GM21367 (cell line): ENCODE measurements at regions not wholly inside any gene's neighbourhood (a gene's known extent, or its start where the extent isn't known, plus 50 kb on each side); places are given as distances from the start of the nearest gene placed in this dataset.

Experiments used
- ATAC-seq: cut with Tn5 transposase; IDR thresholded peaks from one replicate; pipeline ENCODE4 v1.9.1; 2021; ENCODE audit not compliant: unreplicated experiment

DNA sequence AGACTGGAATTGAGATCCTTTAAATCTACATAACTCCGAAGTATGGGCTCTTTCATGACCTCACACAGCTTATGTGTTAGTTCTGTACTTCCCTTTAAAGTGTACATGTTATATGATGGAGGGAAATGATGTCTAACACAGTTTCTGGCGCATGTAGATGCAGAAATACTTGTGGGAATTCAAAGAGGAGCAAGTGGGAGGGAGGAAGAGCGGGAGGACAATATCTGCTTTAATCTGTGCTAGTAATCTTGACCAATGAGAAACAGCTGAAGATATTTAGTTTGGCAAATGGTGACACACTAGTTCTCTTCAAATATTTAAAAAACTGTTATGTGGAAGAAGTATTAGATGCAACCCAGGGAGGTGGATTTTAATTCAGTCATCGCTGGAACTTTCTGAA lies 62.9 kb upstream of the PLEKHG1 start:
- no peak for ATAC-seq

DNA sequence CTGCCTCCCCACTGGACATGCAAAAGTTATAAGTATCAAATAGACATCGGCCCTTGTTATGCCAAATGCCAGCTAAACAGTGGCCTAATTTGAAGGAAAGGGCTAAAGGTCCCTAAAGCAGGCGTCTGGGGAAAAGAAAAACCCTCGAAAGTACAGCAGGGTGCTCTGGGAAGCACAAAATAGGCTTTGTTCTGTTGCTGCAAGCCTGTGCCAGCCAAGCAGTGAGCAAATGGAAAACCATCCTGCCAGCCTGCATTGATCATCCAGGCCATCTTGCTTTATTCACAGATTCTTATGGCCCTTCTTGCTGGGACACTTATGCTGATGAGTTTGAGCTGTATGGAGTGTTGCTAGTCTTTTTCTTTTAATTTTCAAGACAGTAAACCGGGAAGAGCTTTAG lies 62.2 kb upstream of the PLEKHG1 start:
- ATAC-seq, result no peak

DNA sequence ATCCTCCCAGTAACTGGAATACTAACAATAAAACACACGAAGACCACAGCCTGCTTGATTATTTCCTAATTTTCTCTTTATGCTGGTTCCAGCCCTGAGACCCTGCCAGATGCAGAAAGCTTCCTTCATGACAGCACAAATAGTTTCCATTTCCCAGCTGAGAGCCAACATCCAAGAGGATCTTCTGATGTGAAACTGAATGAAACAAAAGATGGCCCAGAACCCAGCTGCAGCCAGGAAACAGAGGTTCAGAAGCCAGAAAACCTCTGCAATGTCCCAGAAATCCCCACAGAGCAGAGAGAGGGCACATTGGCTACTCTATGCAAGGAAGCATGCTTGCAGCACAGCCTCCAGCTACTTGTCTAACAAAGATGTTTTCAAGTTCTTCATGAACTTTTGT lies 61.8 kb upstream of the PLEKHG1 start:
- no peak for ATAC-seq

DNA sequence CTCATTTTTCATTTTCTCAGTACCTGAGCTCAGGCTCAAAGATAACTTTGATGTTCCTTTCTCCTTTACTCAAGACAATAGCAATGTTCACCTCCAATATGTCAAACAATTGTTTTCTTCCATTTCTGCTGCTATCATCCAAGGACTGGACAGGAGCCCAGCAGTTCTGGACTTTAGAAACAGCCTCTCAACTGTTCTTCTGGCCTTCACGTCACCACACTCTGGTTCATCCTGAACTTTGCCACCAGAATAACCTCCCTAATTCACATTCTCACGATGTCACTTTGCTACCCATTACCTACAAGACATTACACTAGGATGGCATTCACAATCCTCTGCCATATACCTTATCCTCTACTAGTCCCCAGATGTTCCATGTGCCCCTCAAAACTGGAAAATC lies 60.6 kb upstream of the PLEKHG1 start:
- no peak for ATAC-seq

DNA sequence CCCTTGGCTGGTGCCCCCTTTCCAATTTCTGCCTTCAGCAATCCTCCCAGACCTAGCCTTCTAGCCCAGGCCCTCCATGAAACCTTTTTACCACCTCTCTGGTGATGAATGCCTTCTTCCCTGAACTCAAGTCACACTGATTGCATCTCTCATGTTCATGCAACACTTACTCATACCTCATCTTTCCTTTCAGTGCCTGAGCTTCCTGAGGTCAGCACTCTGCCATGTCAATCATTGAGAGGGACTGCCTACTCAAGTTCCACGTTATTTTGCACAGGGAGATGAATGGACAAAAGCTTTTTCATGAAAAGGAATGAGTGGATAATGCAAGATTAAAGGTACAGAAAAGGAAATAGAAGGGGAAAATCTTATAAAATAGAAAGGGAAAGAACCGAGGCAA lies 60.1 kb upstream of the PLEKHG1 start:
- ATAC-seq, result no peak

DNA sequence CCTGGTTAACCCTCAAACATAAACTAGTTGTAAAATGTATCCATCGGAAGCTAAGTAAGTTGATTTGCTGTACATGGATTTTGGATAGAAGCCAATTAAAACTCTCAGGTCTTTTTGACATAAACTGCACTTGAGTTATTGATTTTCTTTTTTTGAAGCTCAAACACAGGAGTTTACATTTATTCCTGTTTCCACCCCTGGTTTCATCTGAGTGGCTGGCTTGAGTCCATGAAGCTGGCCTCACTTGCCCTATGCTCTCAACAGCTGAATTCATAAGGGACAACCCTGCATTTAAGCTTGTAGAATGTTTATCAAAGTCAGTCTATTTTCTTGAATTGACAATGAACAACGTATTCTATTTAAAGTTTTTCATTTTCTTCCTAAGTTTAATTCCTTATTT lies 58.1 kb upstream of the PLEKHG1 start:
- ATAC-seq, result no peak

DNA sequence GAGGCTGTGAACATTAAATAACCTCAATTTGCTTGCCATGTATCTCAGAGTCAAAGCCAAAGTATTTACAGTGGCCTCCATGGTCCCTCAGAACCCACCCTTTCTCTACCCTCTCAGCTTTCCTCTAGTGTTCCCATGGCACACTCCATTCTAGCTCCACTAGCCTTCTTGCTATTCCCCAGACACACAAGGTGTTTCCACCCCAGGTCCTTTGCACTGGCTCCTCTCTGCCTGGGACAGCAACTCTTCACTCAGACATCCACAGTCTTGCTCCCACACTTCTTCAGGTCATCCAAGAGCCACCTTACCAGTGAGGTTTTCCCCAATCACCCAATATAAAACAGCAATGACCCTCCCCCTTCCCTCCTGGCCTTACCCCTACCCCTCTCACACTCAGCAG lies 56.5 kb upstream of the PLEKHG1 start:
- ATAC-seq, result no peak

DNA sequence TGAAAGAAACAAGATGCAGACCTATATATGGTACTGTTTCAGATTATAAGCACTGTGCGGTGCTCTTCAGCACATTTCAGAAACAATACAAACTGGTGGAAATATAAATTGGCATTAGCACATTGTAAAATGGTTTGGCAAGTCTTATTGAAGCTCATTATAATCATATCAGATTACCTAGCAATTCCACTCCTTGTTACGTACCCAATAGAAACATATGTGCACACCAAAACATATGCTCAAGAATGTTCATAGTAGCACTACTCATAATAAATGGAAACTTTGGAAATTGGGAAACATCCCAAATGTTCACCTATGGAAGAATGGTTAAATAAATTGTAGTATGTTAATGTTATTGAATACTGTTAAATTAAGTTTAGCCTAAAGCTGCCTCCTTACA lies 54.9 kb upstream of the PLEKHG1 start:
- no peak for ATAC-seq

DNA sequence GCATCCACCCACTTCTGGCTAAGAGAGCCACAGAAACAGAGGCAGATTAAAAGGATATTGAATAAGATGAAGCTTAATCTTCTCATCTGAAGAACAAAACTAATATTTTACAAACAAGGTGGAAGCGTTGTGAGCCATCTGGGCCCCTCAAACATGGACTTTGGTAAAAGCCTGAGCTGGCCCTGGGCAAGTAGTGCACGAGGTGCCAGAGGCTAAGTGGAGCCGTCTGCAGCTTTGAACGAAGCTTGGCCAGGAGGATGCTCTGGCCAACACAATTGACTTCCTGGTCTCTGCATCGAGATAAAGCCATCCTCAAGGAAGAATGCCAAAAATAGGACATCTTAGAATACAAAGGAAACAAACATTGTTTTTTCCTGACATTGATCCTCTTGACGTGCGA lies 53.2 kb upstream of the PLEKHG1 start:
- no peak for ATAC-seq

DNA sequence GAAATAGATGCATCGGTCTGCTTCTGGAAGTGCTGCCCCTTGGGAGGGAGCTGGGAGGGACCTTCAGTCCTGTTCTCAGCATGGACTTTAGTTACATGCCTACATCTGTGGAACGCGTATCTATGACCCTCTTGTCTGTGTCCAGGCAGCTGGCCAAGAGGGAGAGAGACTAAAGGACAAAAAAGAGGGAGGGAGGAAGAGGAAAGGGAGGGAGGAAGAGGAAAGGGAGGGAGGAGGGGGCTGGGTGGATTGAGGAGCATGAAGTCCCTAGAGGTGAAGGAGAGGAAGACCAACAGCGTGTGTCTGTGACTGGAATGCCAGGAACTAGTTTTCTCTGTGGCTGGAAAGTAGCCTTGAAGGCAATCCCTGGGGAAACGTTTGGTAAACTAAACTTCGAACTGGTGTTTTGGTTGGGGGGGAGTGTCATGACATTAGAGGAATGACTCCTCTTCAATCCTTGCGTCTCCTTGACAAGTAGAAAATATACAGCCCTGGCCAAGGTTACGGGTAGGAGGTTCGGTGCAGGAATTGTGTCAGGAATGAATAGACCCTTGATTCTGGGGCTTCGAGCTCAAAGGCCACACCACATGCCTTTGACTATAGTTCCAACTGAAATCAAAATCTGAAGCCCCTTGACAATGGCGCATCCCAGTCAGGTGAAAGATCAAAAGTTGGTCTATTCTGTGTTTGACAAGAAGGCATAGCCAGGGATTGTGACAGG lies 52.0 kb upstream of the PLEKHG1 start:
- ATAC-seq, result no peak

DNA sequence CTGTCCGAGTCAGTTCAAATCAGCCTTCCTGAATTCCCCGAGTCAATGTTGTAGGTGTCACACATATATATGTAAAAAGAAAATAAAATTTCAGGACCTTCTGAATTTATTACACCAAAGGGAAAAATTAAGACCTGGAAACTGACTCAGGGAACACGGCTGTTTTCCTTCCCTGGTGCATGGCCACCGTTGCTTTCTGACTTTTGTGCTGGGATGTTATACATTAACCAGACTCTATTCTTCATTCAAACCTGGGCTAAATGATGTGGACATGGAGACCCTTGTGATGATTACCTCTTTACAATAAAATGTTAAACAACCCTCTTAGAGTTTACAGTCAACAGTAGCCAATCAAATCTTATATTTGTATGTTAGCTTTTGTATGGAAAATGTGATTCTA lies 51.4 kb upstream of the PLEKHG1 start:
- ATAC-seq, result no peak

DNA sequence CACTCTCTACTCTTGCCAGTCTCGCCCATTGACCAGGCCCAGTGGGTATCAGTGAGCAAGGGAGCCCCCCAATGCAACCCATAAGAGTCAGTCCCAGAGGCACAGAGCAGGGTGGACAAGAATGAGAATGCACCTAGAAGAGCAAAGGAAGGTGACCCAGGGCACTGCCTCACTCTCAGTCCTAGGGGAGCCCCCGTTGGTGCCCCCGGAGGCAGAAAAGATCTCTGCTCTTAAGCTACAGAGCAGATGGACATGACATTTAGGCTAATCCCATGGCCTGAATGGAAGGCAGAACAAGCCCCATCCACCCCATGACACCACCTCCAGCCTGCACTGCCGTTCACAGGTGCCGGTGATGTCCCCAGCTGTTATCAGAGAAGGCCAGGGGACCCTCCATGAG lies 50.7 kb upstream of the PLEKHG1 start:
- no peak for ATAC-seq

DNA sequence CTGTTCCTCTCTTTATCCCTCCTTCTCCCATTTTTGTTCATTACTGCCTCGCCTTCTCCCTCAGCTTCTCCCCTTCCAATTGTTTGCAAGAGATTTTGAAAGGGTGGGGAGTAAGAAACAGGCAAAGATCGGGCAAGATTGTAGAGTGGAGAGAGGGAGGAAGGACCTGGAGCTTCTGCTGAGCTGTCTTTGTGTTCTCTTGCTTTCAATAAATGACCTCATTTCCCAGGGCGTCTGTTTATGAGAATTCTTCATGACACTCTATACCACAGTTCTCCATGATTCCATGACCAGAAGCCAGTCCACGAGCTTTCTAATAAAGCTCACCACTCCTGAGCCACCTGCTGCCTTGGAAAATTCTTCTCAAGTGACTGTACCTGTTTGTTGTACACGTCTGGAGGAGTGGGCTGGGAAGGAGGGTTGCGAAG lies 50.0 kb upstream of the PLEKHG1 start:
- ATAC-seq, result no peak
